Hepatocyte (in vitro differentiated cells): ENCODE measurements at regions not wholly inside any gene's neighbourhood (a gene's known extent, or its start where the extent isn't known, plus 50 kb on each side); places are given as distances from the start of the nearest gene placed in this dataset.

Experiments
- DNase-seq: peaks from one replicate; pipeline ENCODE4 v3.0.0-alpha.2; 2016; ENCODE audit warnings: low spot score
- H2AFZ ChIP-seq: fragments of 200-600 bp; sonication (generic); 2 replicates; pipeline ENCODE4 v1.6.0; 2016; ENCODE audit warnings: antibody characterized with exemption, mild to moderate bottlenecking
- H3K27ac ChIP-seq: fragments of 200-600 bp; sonication (generic); 2 replicates; pipeline ENCODE4 v1.5.1; 2016; ENCODE audit warnings: mild to moderate bottlenecking
- H3K27me3 ChIP-seq: fragments of 200-600 bp; sonication (generic); 2 replicates; pipeline ENCODE4 v1.6.1; 2016
- H3K36me3 ChIP-seq: fragments of 200-600 bp; sonication (generic); replicated peaks from 2 replicates; pipeline ENCODE4 v1.5.1; 2016; ENCODE audit warnings: low read depth; ENCODE audit not compliant: insufficient read depth
- H3K4me1 ChIP-seq: fragments of 200-600 bp; sonication (generic); 2 replicates; pipeline ENCODE4 v1.5.1; 2016; ENCODE audit warnings: mild to moderate bottlenecking, moderate library complexity; ENCODE audit not compliant: insufficient read depth
- H3K4me2 ChIP-seq: fragments of 200-600 bp; sonication (generic); 2 replicates; pipeline ENCODE4 v1.6.0; 2016
- H3K4me3 ChIP-seq: fragments of 200-600 bp; sonication (generic); 2 replicates; pipeline ENCODE4 v1.5.1; 2016; ENCODE audit warnings: mild to moderate bottlenecking
- H3K79me2 ChIP-seq: fragments of 200-600 bp; sonication (generic); 2 replicates; pipeline ENCODE4 v1.6.0; 2017; ENCODE audit warnings: mild to moderate bottlenecking
- H3K9me2 ChIP-seq: fragments of 200-600 bp; sonication (generic); replicated peaks from 2 replicates; pipeline ENCODE4 v1.6.0; 2017; ENCODE audit warnings: mild to moderate bottlenecking; ENCODE audit not compliant: insufficient read depth
- H3K9me3 ChIP-seq: fragments of 200-600 bp; sonication (generic); 2 replicates; pipeline ENCODE4 v1.5.1; 2016; ENCODE audit warnings: low read depth, mild to moderate bottlenecking
- H4K20me1 ChIP-seq: fragments of 200-600 bp; sonication (generic); 2 replicates; pipeline ENCODE4 v1.6.0; 2016; ENCODE audit warnings: mild to moderate bottlenecking; ENCODE audit not compliant: insufficient read depth, poor library complexity, severe bottlenecking
- EZH2 ChIP-seq: fragments of 200-600 bp; sonication (generic); IDR thresholded peaks from 2 replicates; pipeline ENCODE4 v1.6.1; 2016; ENCODE audit warnings: antibody characterized with exemption, mild to moderate bottlenecking, borderline replicate concordance
- EZH2phosphoT487 ChIP-seq: fragments of 200-600 bp; sonication (generic); IDR thresholded peaks from one replicate; pipeline ENCODE4 v1.6.1; 2018; ENCODE audit warnings: antibody characterized with exemption, mild to moderate bottlenecking, low read depth, moderate library complexity; ENCODE audit not compliant: unreplicated experiment, severe bottlenecking
- WGBS: methylation state at CpG from one replicate; pipeline ENCODE4 v1.1.6; 2016; ENCODE audit warnings: low lambda C conversion rate; ENCODE audit errors: missing lambda C conversion rate; 5-methylcytosine and 5-hydroxymethylcytosine counted together
- TF ChIP-seq, protein P1 (sequence below): fragments of 200-600 bp; sonication (generic); IDR thresholded peaks from 2 replicates; pipeline ENCODE4 v1.5.1; 2016; ENCODE audit warnings: antibody characterized with exemption, mild to moderate bottlenecking; ENCODE audit not compliant: poor library complexity

DNA sequence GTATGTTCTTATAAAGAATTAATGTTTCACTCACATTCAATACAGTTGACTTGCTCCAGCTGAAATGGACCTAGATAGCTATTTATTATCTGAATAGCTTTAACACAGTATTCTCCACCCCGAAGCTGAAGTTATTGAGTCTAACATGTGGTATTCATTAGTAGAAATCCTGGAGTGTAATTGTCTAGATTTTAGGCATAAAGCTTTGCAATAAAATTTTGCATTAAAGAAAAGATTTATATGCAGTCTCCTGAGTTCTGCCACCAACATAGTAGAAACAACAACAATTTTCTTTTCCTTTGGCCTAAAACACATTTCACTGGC lies 90.2 kb upstream of the DCLK2 start:
- Histone ChIP-seq H4K20me1 (no peaks in the 10 kb centered on the region), H3K27ac (peak overlapping the region; percentile 72), H3K36me3 (no peaks in the 10 kb centered on the region), H3K9me3 (no peaks in the 10 kb centered on the region), H3K4me3 (no peak overlapping the region), H3K9me2 (no peaks in the 10 kb centered on the region), H3K79me2 (no peaks in the 10 kb centered on the region), H3K27me3 (no peaks in the 10 kb centered on the region), H2AFZ (no peak overlapping the region), H3K4me2 (peak overlapping the region; percentile 59), H3K4me1 (peaks cover 20% of the 10 kb centered on the region)
- WGBS = 41% methylated on average over 1 of the region's 1 CpG
- TF ChIP-seq EZH2phosphoT487 (no peak), EZH2 (no peak)
- TF ChIP-seq, protein P1, sequence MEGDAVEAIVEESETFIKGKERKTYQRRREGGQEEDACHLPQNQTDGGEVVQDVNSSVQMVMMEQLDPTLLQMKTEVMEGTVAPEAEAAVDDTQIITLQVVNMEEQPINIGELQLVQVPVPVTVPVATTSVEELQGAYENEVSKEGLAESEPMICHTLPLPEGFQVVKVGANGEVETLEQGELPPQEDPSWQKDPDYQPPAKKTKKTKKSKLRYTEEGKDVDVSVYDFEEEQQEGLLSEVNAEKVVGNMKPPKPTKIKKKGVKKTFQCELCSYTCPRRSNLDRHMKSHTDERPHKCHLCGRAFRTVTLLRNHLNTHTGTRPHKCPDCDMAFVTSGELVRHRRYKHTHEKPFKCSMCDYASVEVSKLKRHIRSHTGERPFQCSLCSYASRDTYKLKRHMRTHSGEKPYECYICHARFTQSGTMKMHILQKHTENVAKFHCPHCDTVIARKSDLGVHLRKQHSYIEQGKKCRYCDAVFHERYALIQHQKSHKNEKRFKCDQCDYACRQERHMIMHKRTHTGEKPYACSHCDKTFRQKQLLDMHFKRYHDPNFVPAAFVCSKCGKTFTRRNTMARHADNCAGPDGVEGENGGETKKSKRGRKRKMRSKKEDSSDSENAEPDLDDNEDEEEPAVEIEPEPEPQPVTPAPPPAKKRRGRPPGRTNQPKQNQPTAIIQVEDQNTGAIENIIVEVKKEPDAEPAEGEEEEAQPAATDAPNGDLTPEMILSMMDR = no peak
- no peak for DNase-seq

GRCh38 chr4:149993030-149993429 lies 85.2 kb upstream of the DCLK2 start:
- no peak for TF ChIP-seq EZH2
- no peak for TF ChIP-seq EZH2phosphoT487
- TF ChIP-seq, protein P1 = no peak
- H3K27ac ChIP-seq = no peak overlapping the region
- no peak overlapping the region for H3K4me3 ChIP-seq
- H3K9me2 ChIP-seq = no peaks in the 10 kb centered on the region
- H3K27me3 ChIP-seq = no peaks in the 10 kb centered on the region
- H3K9me3 ChIP-seq = no peaks in the 10 kb centered on the region
- H4K20me1 ChIP-seq = no peaks in the 10 kb centered on the region
- no peak for DNase-seq
- no peaks in the 10 kb centered on the region for H3K36me3 ChIP-seq
- H3K4me2 ChIP-seq = no peak overlapping the region
- peaks cover under 1% of the 10 kb centered on the region for H3K4me1 ChIP-seq
- no peak overlapping the region for H2AFZ ChIP-seq
- H3K79me2 ChIP-seq = no peaks in the 10 kb centered on the region

- H4K20me1 ChIP-seq = no peaks in the 10 kb centered on the region
- no peak overlapping the region for H3K4me2 ChIP-seq
- H3K4me1 ChIP-seq = no peaks in the 10 kb centered on the region
- H3K27me3 ChIP-seq = no peaks in the 10 kb centered on the region
- H3K79me2 ChIP-seq = no peaks in the 10 kb centered on the region
- no peak overlapping the region for H3K4me3 ChIP-seq
- no peaks in the 10 kb centered on the region for H3K9me3 ChIP-seq
- no peaks in the 10 kb centered on the region for H3K36me3 ChIP-seq
- WGBS = no CpG with 5 or more reads among the region's 1 CpG
- H3K27ac ChIP-seq = no peak overlapping the region
- no peaks in the 10 kb centered on the region for H3K9me2 ChIP-seq
- H2AFZ ChIP-seq = no peak overlapping the region
- DNase-seq = no peak
- TF ChIP-seq, protein P1 = no peak
- no peak for TF ChIP-seq EZH2phosphoT487
- no peak for TF ChIP-seq EZH2
Observed at GRCh38 chr4:149995134-149995756, 83.0 kb upstream of the DCLK2 start.

GRCh38 chr4:149997881-149998421 lies 80.3 kb upstream of the DCLK2 start:
- Histone ChIP-seq H3K27me3 (no peaks in the 10 kb centered on the region), H3K9me3 (no peaks in the 10 kb centered on the region), H3K4me3 (no peak overlapping the region), H3K9me2 (no peaks in the 10 kb centered on the region), H3K27ac (peak overlapping the region; percentile 61), H3K4me2 (no peak overlapping the region), H4K20me1 (no peaks in the 10 kb centered on the region), H3K79me2 (no peaks in the 10 kb centered on the region), H3K36me3 (no peaks in the 10 kb centered on the region), H2AFZ (peak overlapping the region; percentile 2), H3K4me1 (no peaks in the 10 kb centered on the region)
- TF ChIP-seq EZH2 = no peak
- TF ChIP-seq, protein P1 = no peak
- TF ChIP-seq EZH2phosphoT487 = no peak
- DNase-seq = peak; percentile 56
- WGBS = 58% methylated on average over 4 of the region's 4 CpGs
